ENCODE measurements at regions not wholly inside any gene's neighbourhood (a gene's known extent, or its start where the extent isn't known, plus 50 kb on each side); places are given as distances from the start of the nearest gene placed in this dataset.

DNA sequence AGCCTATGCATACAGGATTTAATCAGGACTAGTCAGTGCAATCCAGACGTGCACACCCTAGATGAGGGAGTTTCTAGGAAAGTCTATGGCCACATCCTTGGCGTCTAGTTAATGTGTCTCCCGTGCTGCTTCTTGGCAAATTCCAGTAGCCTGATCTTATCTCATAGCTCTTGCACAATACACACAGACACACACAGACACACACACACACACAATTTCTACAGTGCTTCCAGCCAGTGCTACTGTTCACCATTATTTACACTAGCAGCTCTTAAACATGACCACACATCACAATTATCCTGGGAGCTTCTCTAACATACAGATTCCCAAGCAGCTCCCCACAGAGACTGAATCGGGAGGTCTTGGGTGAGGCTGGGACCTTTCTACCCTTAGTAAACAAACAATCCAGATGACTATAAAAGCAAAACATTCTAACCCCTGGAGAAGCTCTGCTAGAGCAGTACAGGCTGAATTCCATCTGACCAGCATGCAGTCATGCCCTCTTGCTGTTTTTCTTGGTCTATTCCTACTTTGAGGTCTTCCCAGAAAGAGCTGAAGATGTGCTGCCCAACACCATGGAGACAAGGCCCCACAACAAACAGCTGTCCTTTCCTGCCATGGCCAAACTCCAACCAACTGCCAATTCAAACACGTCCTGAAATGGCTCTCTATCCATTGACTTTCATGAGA lies 236.6 kb downstream of the DEPDC1B start:
- TF ChIP-seq, protein P1, sequence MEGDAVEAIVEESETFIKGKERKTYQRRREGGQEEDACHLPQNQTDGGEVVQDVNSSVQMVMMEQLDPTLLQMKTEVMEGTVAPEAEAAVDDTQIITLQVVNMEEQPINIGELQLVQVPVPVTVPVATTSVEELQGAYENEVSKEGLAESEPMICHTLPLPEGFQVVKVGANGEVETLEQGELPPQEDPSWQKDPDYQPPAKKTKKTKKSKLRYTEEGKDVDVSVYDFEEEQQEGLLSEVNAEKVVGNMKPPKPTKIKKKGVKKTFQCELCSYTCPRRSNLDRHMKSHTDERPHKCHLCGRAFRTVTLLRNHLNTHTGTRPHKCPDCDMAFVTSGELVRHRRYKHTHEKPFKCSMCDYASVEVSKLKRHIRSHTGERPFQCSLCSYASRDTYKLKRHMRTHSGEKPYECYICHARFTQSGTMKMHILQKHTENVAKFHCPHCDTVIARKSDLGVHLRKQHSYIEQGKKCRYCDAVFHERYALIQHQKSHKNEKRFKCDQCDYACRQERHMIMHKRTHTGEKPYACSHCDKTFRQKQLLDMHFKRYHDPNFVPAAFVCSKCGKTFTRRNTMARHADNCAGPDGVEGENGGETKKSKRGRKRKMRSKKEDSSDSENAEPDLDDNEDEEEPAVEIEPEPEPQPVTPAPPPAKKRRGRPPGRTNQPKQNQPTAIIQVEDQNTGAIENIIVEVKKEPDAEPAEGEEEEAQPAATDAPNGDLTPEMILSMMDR (IDR thresholded peaks at IDR 0.05; ENCODE audit: poor library complexity): no peak
- no peak for TF ChIP-seq EZH2 (IDR thresholded peaks at IDR 0.05; ENCODE audit: borderline replicate concordance)
